HEK293 (cell line): ENCODE measurements at regions not wholly inside any gene's neighbourhood (a gene's known extent, or its start where the extent isn't known, plus 50 kb on each side); places are given as distances from the start of the nearest gene placed in this dataset.
"Not testable (repeated sequence)": the region's sequence is repeated elsewhere in the genome, so short reads cannot be mapped to it uniquely, and the experiment has no call there.

Experiments used
- CTCF ChIA-PET: fragments of 350-600 bp; formaldehyde crosslinking; extraction: SDS; loops from one replicate; lab custom pipeline; 2021; ENCODE audit warnings: antibody characterized with exemption; lab: Yijun Ruan, JAX
- POLR2A ChIA-PET: fragments of 300-600 bp; formaldehyde crosslinking; extraction: SDS; loops from one replicate; lab custom pipeline; 2020; ENCODE audit warnings: antibody characterized with exemption, inconsistent platforms; lab: Yijun Ruan, JAX
- H3K27ac ChIP-seq: fragments of 200-500 bp; sonication (Bioruptor generic); 2 replicates; pipeline ENCODE4 v1.5.1; 2014; ENCODE audit warnings: low read depth, low read length, control low read depth, inconsistent platforms; ENCODE audit errors: extremely low read depth
- H3K36me3 ChIP-seq, 2 experiments: fragments of 200-500 bp in 1 of 2; sonication (Bioruptor generic) in 1 of 2; 1 replicate in 1 of 2; 2 replicates in 1 of 2; pipeline ENCODE4 v1.5.1; 2014 to 2017; ENCODE audit warnings: inconsistent platforms in 2 of 2, low read length in 2 of 2; ENCODE audit not compliant: control insufficient read depth in 2 of 2, insufficient read depth in 1 of 2
- H3K4me1 ChIP-seq: fragments of 200-500 bp; sonication (Bioruptor generic); 2 replicates; pipeline ENCODE4 v1.5.1; 2014; ENCODE audit warnings: mild to moderate bottlenecking, low read length, inconsistent platforms; ENCODE audit not compliant: control insufficient read depth, insufficient read depth
- H3K4me3 ChIP-seq: 2 replicates; pipeline ENCODE4 v1.5.1; 2011; ENCODE audit warnings: low read depth, mild to moderate bottlenecking, control low read depth, low read length, moderate library complexity
- H3K9me3 ChIP-seq: fragments of 200-500 bp; sonication (Bioruptor generic); 2 replicates; pipeline ENCODE4 v1.5.1; 2014; ENCODE audit warnings: low read depth, low read length, inconsistent platforms; ENCODE audit not compliant: control insufficient read depth, insufficient read depth
- EGR2 ChIP-seq: fragments of 450-650 bp; formaldehyde crosslinking; IDR thresholded peaks from 2 replicates; pipeline ENCODE4 v1.5.1; 2016; ENCODE audit warnings: low read depth, missing biosample characterization, missing genetic modification characterization
- ELK4 ChIP-seq: IDR thresholded peaks from 2 replicates; pipeline ENCODE4 v1.6.1; 2011; ENCODE audit warnings: mild to moderate bottlenecking, low read depth, low read length, borderline replicate concordance
- HOXC10 ChIP-seq: sonication (generic); formaldehyde crosslinking; IDR thresholded peaks from 2 replicates; pipeline ENCODE4 v1.8.1; 2023; ENCODE audit warnings: mild to moderate bottlenecking, missing genetic modification reagents
- KLF1 ChIP-seq: fragments of 450-650 bp; formaldehyde crosslinking; IDR thresholded peaks from 2 replicates; pipeline ENCODE4 v1.5.1; 2016; ENCODE audit warnings: missing biosample characterization, missing genetic modification characterization
- MEIS1 ChIP-seq: sonication (generic); formaldehyde crosslinking; IDR thresholded peaks from 2 replicates; pipeline ENCODE4 v1.8.1; 2022; ENCODE audit warnings: missing genetic modification reagents, mild to moderate bottlenecking, borderline replicate concordance
- YY2 ChIP-seq: fragments of 450-650 bp; formaldehyde crosslinking; IDR thresholded peaks from 2 replicates; pipeline ENCODE4 v1.5.1; 2016; ENCODE audit warnings: missing biosample characterization, missing genetic modification characterization
- ZNF112 ChIP-seq: fragments of 450-650 bp; formaldehyde crosslinking; IDR thresholded peaks from 2 replicates; pipeline ENCODE4 v1.5.0; 2017; ENCODE audit warnings: missing biosample characterization, missing genetic modification characterization
- ZNF146 ChIP-seq: fragments of 450-650 bp; formaldehyde crosslinking; IDR thresholded peaks from 2 replicates; pipeline ENCODE4 v1.5.1; 2016; ENCODE audit warnings: missing biosample characterization, missing genetic modification characterization
- ZNF223 ChIP-seq: fragments of 450-650 bp; formaldehyde crosslinking; IDR thresholded peaks from 2 replicates; pipeline ENCODE4 v1.5.1; 2016; ENCODE audit warnings: missing biosample characterization, missing genetic modification characterization
- ZNF239 ChIP-seq: fragments of 450-650 bp; formaldehyde crosslinking; IDR thresholded peaks from 2 replicates; pipeline ENCODE4 v1.5.1; 2016; ENCODE audit warnings: missing biosample characterization, missing genetic modification characterization
- ZNF473 ChIP-seq: fragments of 450-650 bp; formaldehyde crosslinking; IDR thresholded peaks from 2 replicates; pipeline ENCODE4 v1.5.1; 2017; ENCODE audit warnings: missing biosample characterization, missing genetic modification characterization
- ZNF548 ChIP-seq: fragments of 450-650 bp; formaldehyde crosslinking; IDR thresholded peaks from 2 replicates; pipeline ENCODE4 v1.5.1; 2016; ENCODE audit warnings: missing biosample characterization, missing genetic modification characterization
- ZNF654 ChIP-seq: fragments of 450-650 bp; formaldehyde crosslinking; IDR thresholded peaks from 2 replicates; pipeline ENCODE4 v1.5.1; 2016; ENCODE audit warnings: low read depth, missing biosample characterization, missing genetic modification characterization
- ZNF664 ChIP-seq: fragments of 450-650 bp; formaldehyde crosslinking; IDR thresholded peaks from 2 replicates; pipeline ENCODE4 v1.5.1; 2016; ENCODE audit warnings: missing biosample characterization, missing genetic modification characterization
- ZNF785 ChIP-seq: fragments of 450-650 bp; formaldehyde crosslinking; IDR thresholded peaks from 2 replicates; pipeline ENCODE4 v1.5.1; 2016; ENCODE audit warnings: missing biosample characterization, missing genetic modification characterization
- ZSCAN18 ChIP-seq: fragments of 450-650 bp; formaldehyde crosslinking; IDR thresholded peaks from 2 replicates; pipeline ENCODE4 v1.5.1; 2016; ENCODE audit warnings: missing biosample characterization, missing genetic modification characterization
- TF ChIP-seq, protein P1 (sequence below): fragments of 450-650 bp; formaldehyde crosslinking; IDR thresholded peaks from 2 replicates; pipeline ENCODE4 v1.5.1; 2016; ENCODE audit warnings: missing biosample characterization, missing genetic modification characterization
- TF ChIP-seq, protein P2 (sequence below): fragments of 450-650 bp; formaldehyde crosslinking; IDR thresholded peaks from 2 replicates; pipeline ENCODE4 v1.5.1; 2017; ENCODE audit warnings: missing biosample characterization, missing genetic modification characterization

DNA sequence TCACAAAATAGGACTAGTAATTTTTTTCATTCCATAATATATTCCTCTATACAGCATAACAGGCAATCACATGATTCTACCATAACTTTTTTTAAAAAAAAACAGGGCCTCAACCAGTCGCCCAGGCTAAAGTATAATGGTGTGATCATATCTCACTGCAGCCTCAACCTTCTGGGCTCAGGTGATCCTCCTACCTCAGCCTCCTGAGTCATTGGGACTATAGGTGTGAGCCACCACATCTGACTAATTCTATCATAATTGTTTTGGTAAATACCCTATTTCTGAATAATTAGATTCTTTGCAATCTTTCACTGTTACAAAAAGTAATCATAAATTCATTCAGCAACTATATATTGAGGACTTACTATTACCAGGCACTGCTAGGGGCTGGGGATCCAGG lies 137.8 kb downstream of the KLRB1 start:
- H3K4me3 ChIP-seq, POLR2A ChIA-PET, H3K9me3 ChIP-seq, H3K36me3 ChIP-seq, H3K27ac ChIP-seq, H3K4me1 ChIP-seq: not testable (repeated sequence)
- CTCF ChIA-PET: interaction anchor here (1.2 to 1.9 kb wide), 2 partner anchors 21 to 138 kb away, joined by 4 to 14 read pairs; no protein-coding TSS in a partner anchor

DNA sequence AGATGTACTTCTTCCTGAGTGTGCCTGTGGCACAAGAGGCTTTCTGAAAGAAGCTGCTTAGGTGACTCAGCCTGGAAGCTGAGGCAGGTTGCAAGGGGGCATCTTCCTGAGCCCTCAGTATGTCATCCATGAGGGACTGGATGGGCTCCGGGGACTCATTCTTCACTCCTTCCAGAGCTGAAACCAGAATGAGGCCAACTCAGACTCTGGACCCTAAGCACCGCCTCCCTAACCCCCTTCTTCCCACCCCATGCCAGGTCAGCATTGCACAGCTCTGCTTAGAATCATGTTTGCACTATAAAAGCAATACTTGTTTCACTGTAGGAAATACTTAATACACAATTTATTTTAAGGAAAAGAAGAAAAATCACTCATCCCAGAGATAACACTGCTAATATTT lies 138.3 kb downstream of the KLRB1 start:
- H3K4me1 ChIP-seq, H3K9me3 ChIP-seq, POLR2A ChIA-PET, H3K27ac ChIP-seq, H3K4me3 ChIP-seq, H3K36me3 ChIP-seq: not testable (repeated sequence)
- CTCF ChIA-PET: interaction anchor here (0.6 to 1.9 kb wide), 8 partner anchors 14 to 1778 kb away, joined by 3 to 14 read pairs (median 4); no protein-coding TSS in a partner anchor

DNA sequence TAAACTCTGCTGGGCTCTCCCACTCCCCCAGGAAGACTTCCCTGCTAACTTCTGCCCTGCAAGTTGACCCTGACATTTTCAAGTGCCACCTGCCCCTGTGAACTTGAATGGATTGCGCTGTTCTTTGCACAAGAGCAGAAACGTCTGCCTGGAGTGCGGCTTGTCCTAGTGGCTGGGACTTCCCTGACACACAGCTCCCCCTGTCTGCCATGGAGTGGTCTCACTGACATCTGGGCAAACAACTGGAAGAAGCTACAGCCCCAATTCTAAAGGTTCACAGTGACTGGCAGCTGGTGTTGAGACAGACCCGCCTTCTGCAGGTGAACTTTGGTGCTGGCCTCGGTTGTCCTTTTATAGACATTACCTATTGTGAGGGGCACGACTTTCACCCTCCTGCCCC lies 138.7 kb downstream of the KLRB1 start:
- H3K27ac ChIP-seq, H3K36me3 ChIP-seq, POLR2A ChIA-PET, H3K4me1 ChIP-seq, H3K4me3 ChIP-seq, H3K9me3 ChIP-seq: not testable (repeated sequence)
- CTCF ChIA-PET: interaction anchor here (0.6 to 1.9 kb wide), 8 partner anchors 13 to 1779 kb away, joined by 3 to 14 read pairs (median 4); no protein-coding TSS in a partner anchor

DNA sequence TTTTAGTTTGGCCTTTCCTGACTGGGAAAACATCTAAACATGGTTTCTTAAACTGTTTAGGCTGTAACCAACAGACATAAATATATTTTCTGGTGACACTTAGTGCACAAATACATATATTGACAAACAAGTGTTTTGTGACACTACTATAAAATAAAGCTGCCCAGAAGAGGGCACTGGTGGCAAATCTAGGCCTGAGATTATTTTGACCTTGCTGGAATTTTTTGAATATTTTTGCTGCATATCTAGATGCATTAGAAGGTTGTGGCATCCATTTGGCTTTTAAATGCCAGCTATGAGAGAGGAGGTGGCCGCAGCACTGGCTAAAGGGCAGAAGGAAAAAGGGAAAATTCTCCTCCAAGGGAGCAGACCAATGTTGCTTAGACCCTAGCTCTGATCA lies 139.6 kb downstream of the KLRB1 start:
- POLR2A ChIA-PET, H3K36me3 ChIP-seq: not testable (repeated sequence)
- CTCF ChIA-PET: interaction anchor here (1.4 to 1.9 kb wide), 2 partner anchors 15 to 137 kb away, joined by 6 to 14 read pairs; no protein-coding TSS in a partner anchor

DNA sequence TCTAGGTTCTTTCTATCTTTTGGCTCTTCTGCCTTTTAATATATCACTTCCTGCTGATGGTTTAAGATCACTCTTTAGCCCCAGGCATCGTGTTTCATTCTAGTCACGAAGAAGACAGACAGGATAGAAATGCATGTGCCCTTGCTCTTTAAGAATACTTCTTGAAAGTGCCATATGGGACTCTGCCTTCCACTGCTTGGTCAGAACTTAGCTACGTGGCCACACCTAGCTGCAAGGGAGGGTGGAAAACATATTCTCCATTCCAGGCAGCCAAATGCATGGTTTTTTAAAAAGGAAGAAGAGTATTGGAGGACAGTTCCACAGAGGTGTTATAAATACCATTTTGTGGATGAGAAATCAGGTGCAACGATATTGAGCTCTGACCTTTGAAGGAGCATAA lies 143.3 kb downstream of the KLRB1 start:
- H3K27ac ChIP-seq: no peak overlapping the region
- H3K9me3 ChIP-seq: no peaks in the 10 kb centered on the region
- H3K4me1 ChIP-seq: no peaks in the 10 kb centered on the region
- H3K4me3 ChIP-seq: no peak overlapping the region
- no peaks in the 10 kb centered on the region for H3K36me3 ChIP-seq
- POLR2A ChIA-PET: no interaction called here
- CTCF ChIA-PET: no interaction called here
- TF ChIP-seq, protein P1, sequence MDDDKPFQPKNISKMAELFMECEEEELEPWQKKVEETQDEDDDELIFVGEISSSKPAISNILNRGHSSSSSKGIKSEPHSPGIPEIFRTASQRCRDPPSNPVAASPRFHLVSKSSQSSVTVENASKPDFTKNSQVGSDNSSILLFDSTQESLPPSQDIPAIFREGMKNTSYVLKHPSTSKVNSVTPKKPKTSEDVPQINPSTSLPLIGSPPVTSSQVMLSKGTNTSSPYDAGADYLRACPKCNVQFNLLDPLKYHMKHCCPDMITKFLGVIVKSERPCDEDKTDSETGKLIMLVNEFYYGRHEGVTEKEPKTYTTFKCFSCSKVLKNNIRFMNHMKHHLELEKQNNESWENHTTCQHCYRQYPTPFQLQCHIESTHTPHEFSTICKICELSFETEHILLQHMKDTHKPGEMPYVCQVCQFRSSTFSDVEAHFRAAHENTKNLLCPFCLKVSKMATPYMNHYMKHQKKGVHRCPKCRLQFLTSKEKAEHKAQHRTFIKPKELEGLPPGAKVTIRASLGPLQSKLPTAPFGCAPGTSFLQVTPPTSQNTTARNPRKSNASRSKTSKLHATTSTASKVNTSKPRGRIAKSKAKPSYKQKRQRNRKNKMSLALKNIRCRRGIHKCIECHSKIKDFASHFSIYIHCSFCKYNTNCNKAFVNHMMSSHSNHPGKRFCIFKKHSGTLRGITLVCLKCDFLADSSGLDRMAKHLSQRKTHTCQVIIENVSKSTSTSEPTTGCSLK (tag by site-specific recombination): no peak
- TF ChIP-seq YY2 (tag by site-specific recombination): no peak
- TF ChIP-seq ZNF146 (tag by site-specific recombination): no peak
- no peak for TF ChIP-seq ZNF112 (tag by site-specific recombination)
- TF ChIP-seq ZNF223 (tag by site-specific recombination): no peak
- TF ChIP-seq, protein P2, sequence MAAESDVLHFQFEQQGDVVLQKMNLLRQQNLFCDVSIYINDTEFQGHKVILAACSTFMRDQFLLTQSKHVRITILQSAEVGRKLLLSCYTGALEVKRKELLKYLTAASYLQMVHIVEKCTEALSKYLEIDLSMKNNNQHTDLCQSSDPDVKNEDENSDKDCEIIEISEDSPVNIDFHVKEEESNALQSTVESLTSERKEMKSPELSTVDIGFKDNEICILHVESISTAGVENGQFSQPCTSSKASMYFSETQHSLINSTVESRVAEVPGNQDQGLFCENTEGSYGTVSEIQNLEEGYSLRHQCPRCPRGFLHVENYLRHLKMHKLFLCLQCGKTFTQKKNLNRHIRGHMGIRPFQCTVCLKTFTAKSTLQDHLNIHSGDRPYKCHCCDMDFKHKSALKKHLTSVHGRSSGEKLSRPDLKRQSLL (tag by site-specific recombination): no peak
- TF ChIP-seq ZNF785 (tag by site-specific recombination): no peak
- no peak for TF ChIP-seq ZNF548 (tag by site-specific recombination)
- no peak for TF ChIP-seq ZNF473 (tag by site-specific recombination)
- TF ChIP-seq ZNF654 (tag by site-specific recombination): no peak
- no peak for TF ChIP-seq ZNF664
- TF ChIP-seq ZNF239 (tag by site-specific recombination): no peak
- TF ChIP-seq ZSCAN18 (tag by site-specific recombination): no peak
- no peak for TF ChIP-seq ELK4
- no peak for TF ChIP-seq HOXC10 (CRISPR knock-in tag)
- TF ChIP-seq EGR2 (tag by site-specific recombination): no peak
- TF ChIP-seq KLF1 (tag by site-specific recombination): no peak
- no peak for TF ChIP-seq MEIS1 (CRISPR knock-in tag)

More for the DNA sequence above, 139.6 kb downstream of the KLRB1 start:
- H3K9me3 ChIP-seq, H3K4me1 ChIP-seq, H3K4me3 ChIP-seq, H3K27ac ChIP-seq: not testable (repeated sequence)
